IPS-18a (cell line): ENCODE measurements at regions not wholly inside any gene's neighbourhood (a gene's known extent, or its start where the extent isn't known, plus 50 kb on each side); places are given as distances from the start of the nearest gene placed in this dataset.
"Not testable (repeated sequence)": the region's sequence is repeated elsewhere in the genome, so short reads cannot be mapped to it uniquely, and the experiment has no call there.

Experiments
- H3K27ac ChIP-seq: one replicate; pipeline ENCODE4 v1.5.1; 2013; ENCODE audit warnings: low read length
- H3K27me3 ChIP-seq: one replicate; pipeline ENCODE4 v1.6.1; 2013; ENCODE audit warnings: mild to moderate bottlenecking, low read length; ENCODE audit not compliant: control insufficient read depth, insufficient read depth
- H3K36me3 ChIP-seq: one replicate; pipeline ENCODE4 v1.6.1; 2013; ENCODE audit warnings: low read depth, low read length; ENCODE audit not compliant: control insufficient read depth
- H3K4me1 ChIP-seq: one replicate; pipeline ENCODE4 v1.6.1; 2013; ENCODE audit warnings: low read depth, low read length; ENCODE audit not compliant: control insufficient read depth
- H3K4me3 ChIP-seq: one replicate; pipeline ENCODE4 v1.5.1; 2013; ENCODE audit warnings: low read length
- H3K9ac ChIP-seq: one replicate; pipeline ENCODE4 v1.6.1; 2013; ENCODE audit warnings: mild to moderate bottlenecking, low read length, moderate library complexity
- H3K9me3 ChIP-seq: one replicate; pipeline ENCODE4 v1.6.1; 2013; ENCODE audit warnings: low read depth, low read length; ENCODE audit not compliant: control insufficient read depth

- Histone ChIP-seq H3K4me1 (peaks cover 3% of the 10 kb centered on the region), H3K9me3 (no peaks in the 10 kb centered on the region), H3K4me3 (no peak overlapping the region), H3K27ac (no peak overlapping the region), H3K36me3 (no peaks in the 10 kb centered on the region), H3K9ac (no peak overlapping the region), H3K27me3 (no peaks in the 10 kb centered on the region)
Measured at GRCh38 chr7:106372595-106373318, 88.0 kb upstream of the NAMPT start.

- Histone ChIP-seq H3K27me3 (no peaks in the 10 kb centered on the region), H3K4me1 (peaks cover 3% of the 10 kb centered on the region), H3K9ac (no peak overlapping the region), H3K36me3 (no peaks in the 10 kb centered on the region), H3K4me3 (no peak overlapping the region), H3K27ac (no peak overlapping the region), H3K9me3 (no peaks in the 10 kb centered on the region)
Measured at GRCh38 chr7:106372126-106372525, 87.3 kb upstream of the NAMPT start.

GRCh38 chr7:106371629-106372028 is 86.8 kb upstream of the NAMPT start:
- peaks cover 3% of the 10 kb centered on the region for H3K4me1 ChIP-seq
- no peaks in the 10 kb centered on the region for H3K9me3 ChIP-seq
- no peaks in the 10 kb centered on the region for H3K36me3 ChIP-seq
- H3K9ac ChIP-seq: no peak overlapping the region
- H3K27me3 ChIP-seq: no peaks in the 10 kb centered on the region
- H3K27ac ChIP-seq: no peak overlapping the region
- no peak overlapping the region for H3K4me3 ChIP-seq

- Histone ChIP-seq H3K9me3 (no peaks in the 10 kb centered on the region), H3K4me3 (no peak overlapping the region), H3K9ac (no peak overlapping the region), H3K36me3 (no peaks in the 10 kb centered on the region), H3K27ac (no peak overlapping the region), H3K27me3 (no peaks in the 10 kb centered on the region), H3K4me1 (peaks cover 3% of the 10 kb centered on the region)
Measured at GRCh38 chr7:106370542-106370941, 85.8 kb upstream of the NAMPT start.

- Histone ChIP-seq H3K9ac (no peak overlapping the region), H3K4me1 (peaks cover 3% of the 10 kb centered on the region), H3K9me3 (no peaks in the 10 kb centered on the region), H3K4me3 (no peak overlapping the region), H3K36me3 (no peaks in the 10 kb centered on the region), H3K27me3 (no peaks in the 10 kb centered on the region), H3K27ac (no peak overlapping the region)
Measured at GRCh38 chr7:106369816-106370215, 85.0 kb upstream of the NAMPT start.

- Histone ChIP-seq H3K4me1 (peaks cover 3% of the 10 kb centered on the region), H3K27ac (no peak overlapping the region), H3K4me3 (no peak overlapping the region), H3K9me3 (no peaks in the 10 kb centered on the region), H3K9ac (no peak overlapping the region), H3K36me3 (no peaks in the 10 kb centered on the region), H3K27me3 (no peaks in the 10 kb centered on the region)
Measured at GRCh38 chr7:106369352-106369751, 84.6 kb upstream of the NAMPT start.

GRCh38 chr7:106367664-106368063 is 82.9 kb upstream of the NAMPT start:
- no peak overlapping the region for H3K27ac ChIP-seq
- H3K9ac ChIP-seq: no peak overlapping the region
- H3K9me3 ChIP-seq: no peaks in the 10 kb centered on the region
- H3K27me3 ChIP-seq: no peaks in the 10 kb centered on the region
- H3K4me1 ChIP-seq: no peaks in the 10 kb centered on the region
- no peaks in the 10 kb centered on the region for H3K36me3 ChIP-seq
- H3K4me3 ChIP-seq: no peak overlapping the region

GRCh38 chr7:106367018-106367420 is 82.2 kb upstream of the NAMPT start:
- Histone ChIP-seq H3K9ac (no peak overlapping the region), H3K27me3 (no peaks in the 10 kb centered on the region), H3K9me3 (no peaks in the 10 kb centered on the region), H3K4me3 (no peak overlapping the region), H3K4me1 (no peaks in the 10 kb centered on the region), H3K36me3 (no peaks in the 10 kb centered on the region), H3K27ac (no peak overlapping the region)

- H3K27me3 ChIP-seq: no peaks in the 10 kb centered on the region
- no peaks in the 10 kb centered on the region for H3K36me3 ChIP-seq
- H3K4me1 ChIP-seq: no peaks in the 10 kb centered on the region
- no peak overlapping the region for H3K9ac ChIP-seq
- H3K27ac ChIP-seq: no peak overlapping the region
- H3K9me3 ChIP-seq: no peaks in the 10 kb centered on the region
- no peak overlapping the region for H3K4me3 ChIP-seq
Measured at GRCh38 chr7:106365252-106366005, 80.6 kb upstream of the NAMPT start.

- H3K9me3 ChIP-seq, H3K36me3 ChIP-seq, H3K4me3 ChIP-seq, H3K27me3 ChIP-seq, H3K9ac ChIP-seq, H3K4me1 ChIP-seq, H3K27ac ChIP-seq: not testable (repeated sequence)
Measured at GRCh38 chr7:106362507-106362906, 77.7 kb upstream of the NAMPT start.

- no peaks in the 10 kb centered on the region for H3K27me3 ChIP-seq
- no peaks in the 10 kb centered on the region for H3K4me1 ChIP-seq
- H3K4me3 ChIP-seq: no peak overlapping the region
- H3K36me3 ChIP-seq: no peaks in the 10 kb centered on the region
- H3K9ac ChIP-seq: no peak overlapping the region
- no peak overlapping the region for H3K27ac ChIP-seq
- H3K9me3 ChIP-seq: no peaks in the 10 kb centered on the region
Measured at GRCh38 chr7:106358103-106358663, 73.4 kb upstream of the NAMPT start.

GRCh38 chr7:106357675-106358074 is 72.9 kb upstream of the NAMPT start:
- H3K9ac ChIP-seq: no peak overlapping the region
- no peak overlapping the region for H3K27ac ChIP-seq
- H3K9me3 ChIP-seq: no peaks in the 10 kb centered on the region
- no peak overlapping the region for H3K4me3 ChIP-seq
- no peaks in the 10 kb centered on the region for H3K36me3 ChIP-seq
- no peaks in the 10 kb centered on the region for H3K4me1 ChIP-seq
- no peaks in the 10 kb centered on the region for H3K27me3 ChIP-seq
